GM13977 (cell line): ENCODE measurements at regions not wholly inside any gene's neighbourhood (a gene's known extent, or its start where the extent isn't known, plus 50 kb on each side); places are given as distances from the start of the nearest gene placed in this dataset.

Experiments used
- DNase-seq: peaks from one replicate; pipeline ENCODE4 v3.0.0; 2012; ENCODE audit warnings: low spot score
- CTCF ChIP-seq: IDR thresholded peaks from 2 replicates; pipeline ENCODE4 v1.5.1; 2012; ENCODE audit warnings: mild to moderate bottlenecking, control low read depth; ENCODE audit not compliant: insufficient read depth; ENCODE audit errors: extremely low read depth, missing control alignments
- in situ Hi-C: fragments of 300-500 bp; cut with MboI; formaldehyde crosslinking; loops from one replicate; pipeline ENCODE4 v1.12.0; 2022; ENCODE audit warnings: low sequenced_read_pairs, low pct_unique_long_range_greater_than_20kb, mixed read lengths, inconsistent platforms; ENCODE audit not compliant: unreplicated experiment

- in situ Hi-C loops: no loop called here
- no peak for TF ChIP-seq CTCF
- DNase-seq: no peak
Observed at GRCh38 chr21:38923429-38923828, 117.7 kb downstream of the ETS2 start.

- no peak for DNase-seq
- in situ Hi-C loops: no loop called here
- TF ChIP-seq CTCF: no peak
Observed at GRCh38 chr21:38922474-38923235, 116.9 kb downstream of the ETS2 start.

GRCh38 chr21:38921511-38922251 lies 116.0 kb downstream of the ETS2 start:
- TF ChIP-seq CTCF: no peak
- in situ Hi-C loops: no loop called here
- DNase-seq: no peak

- TF ChIP-seq CTCF: no peak
- DNase-seq: no peak
- in situ Hi-C loops: no loop called here
Observed at GRCh38 chr21:38920631-38921398, 115.1 kb downstream of the ETS2 start.

GRCh38 chr21:38918607-38919346 lies 113.0 kb downstream of the ETS2 start:
- no peak for DNase-seq
- TF ChIP-seq CTCF: no peak
- in situ Hi-C loops: no loop called here

GRCh38 chr21:38917043-38917774 lies 111.5 kb downstream of the ETS2 start:
- in situ Hi-C loops: no loop called here
- TF ChIP-seq CTCF: no peak
- no peak for DNase-seq
